WI38 (cell line): ENCODE measurements at regions not wholly inside any gene's neighbourhood (a gene's known extent, or its start where the extent isn't known, plus 50 kb on each side); places are given as distances from the start of the nearest gene placed in this dataset.

ENCODE experiments used
- H3K4me3 ChIP-seq: 2 replicates; pipeline ENCODE4 v1.5.1; 2011; ENCODE audit warnings: low read depth, mild to moderate bottlenecking, control low read depth, low read length
- TF ChIP-seq, protein P1 (sequence below): IDR thresholded peaks from 2 replicates; pipeline ENCODE4 v1.5.1; 2012; ENCODE audit warnings: low read depth, mild to moderate bottlenecking, control low read depth, low read length

- TF ChIP-seq, protein P1, sequence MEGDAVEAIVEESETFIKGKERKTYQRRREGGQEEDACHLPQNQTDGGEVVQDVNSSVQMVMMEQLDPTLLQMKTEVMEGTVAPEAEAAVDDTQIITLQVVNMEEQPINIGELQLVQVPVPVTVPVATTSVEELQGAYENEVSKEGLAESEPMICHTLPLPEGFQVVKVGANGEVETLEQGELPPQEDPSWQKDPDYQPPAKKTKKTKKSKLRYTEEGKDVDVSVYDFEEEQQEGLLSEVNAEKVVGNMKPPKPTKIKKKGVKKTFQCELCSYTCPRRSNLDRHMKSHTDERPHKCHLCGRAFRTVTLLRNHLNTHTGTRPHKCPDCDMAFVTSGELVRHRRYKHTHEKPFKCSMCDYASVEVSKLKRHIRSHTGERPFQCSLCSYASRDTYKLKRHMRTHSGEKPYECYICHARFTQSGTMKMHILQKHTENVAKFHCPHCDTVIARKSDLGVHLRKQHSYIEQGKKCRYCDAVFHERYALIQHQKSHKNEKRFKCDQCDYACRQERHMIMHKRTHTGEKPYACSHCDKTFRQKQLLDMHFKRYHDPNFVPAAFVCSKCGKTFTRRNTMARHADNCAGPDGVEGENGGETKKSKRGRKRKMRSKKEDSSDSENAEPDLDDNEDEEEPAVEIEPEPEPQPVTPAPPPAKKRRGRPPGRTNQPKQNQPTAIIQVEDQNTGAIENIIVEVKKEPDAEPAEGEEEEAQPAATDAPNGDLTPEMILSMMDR, result no peak
Observed at GRCh38 chr17:33888455-33888854, 366.6 kb upstream of the CCL2 start.

DNA sequence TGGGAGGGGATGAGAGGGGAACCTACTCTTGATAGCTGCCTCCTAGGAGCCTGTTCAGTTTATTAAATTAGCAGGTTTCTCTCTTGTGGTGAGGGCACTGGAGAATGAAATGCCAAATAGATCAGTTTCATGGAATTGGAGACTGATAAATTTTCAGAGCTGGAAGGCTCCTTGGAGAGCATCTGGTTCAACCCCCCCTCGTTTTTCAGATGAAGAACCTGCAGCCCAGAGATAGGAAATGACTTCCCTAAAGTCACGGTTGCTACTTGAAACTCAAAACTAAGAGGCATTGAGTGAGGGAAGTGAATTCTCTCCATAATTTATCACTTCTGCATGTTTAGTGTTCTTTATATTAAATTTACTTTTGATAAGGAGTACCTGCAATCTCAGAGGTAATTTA is 366.0 kb upstream of the CCL2 start:
- H3K4me3 ChIP-seq, result no peak overlapping the region
- TF ChIP-seq, protein P1, result no peak

More at GRCh38 chr17:33888455-33888854, 366.6 kb upstream of the CCL2 start:
- no peak overlapping the region for H3K4me3 ChIP-seq

DNA sequence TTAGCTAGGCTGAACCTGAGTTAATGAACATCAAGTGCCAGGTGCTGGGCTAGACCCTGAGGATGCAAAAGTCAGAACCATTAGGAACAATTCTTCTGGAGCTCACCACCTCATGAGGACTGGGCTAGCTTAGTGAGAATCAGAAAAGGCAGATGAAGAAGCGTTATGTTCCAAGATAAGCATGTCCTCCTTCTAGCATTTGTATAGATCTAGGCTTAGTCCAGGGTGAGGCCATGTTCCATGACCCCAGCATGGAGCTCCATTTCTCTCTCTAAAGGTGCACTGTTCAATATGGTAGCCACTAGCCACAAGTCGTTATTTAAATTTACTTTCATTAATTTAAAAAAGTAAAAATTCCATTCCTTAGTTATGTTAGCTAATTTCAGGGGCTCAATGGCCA is 365.3 kb upstream of the CCL2 start:
- no peak overlapping the region for H3K4me3 ChIP-seq
- TF ChIP-seq, protein P1, result no peak

DNA sequence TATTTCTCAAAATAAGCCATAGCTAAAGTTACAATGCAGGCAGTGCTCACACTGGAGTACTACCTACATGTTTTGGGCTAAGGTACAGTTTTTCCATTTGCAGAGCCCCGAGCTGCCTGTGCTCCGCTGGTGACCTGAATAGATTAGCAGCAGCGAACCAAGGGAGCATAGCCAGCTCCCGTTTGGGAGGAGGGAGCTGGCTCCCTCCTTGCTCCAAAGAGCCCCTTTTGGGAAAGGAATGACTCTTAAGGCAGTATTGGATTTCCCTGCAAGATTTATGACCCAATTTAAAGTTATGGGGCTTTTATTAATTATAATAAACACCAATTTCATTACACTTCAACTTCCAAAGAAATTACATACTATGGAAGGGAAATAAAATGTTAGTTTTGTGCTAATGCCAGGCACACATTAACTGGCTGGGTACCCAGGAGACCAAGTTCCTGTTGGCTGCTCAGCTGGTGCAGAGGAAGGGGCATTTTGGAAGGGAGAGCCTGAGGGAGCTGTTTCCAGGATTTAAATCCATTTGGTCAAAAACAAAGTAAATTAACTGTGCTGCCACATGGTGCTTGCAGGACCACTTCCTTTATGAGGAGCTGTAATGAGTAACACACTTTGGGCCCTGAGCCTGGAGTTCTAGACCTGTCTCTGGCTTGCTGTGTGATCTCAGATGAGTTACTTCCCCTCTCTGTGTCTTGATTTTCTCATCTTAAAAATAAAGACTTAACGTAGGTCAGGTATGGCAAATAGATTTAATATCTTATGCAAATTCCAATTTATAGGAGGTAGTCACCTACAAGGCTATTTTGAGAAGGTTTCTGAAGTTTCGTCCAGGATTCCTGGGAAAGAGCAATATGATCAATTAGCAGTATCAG is 362.1 kb upstream of the CCL2 start:
- TF ChIP-seq, protein P1, result no peak
- no peak overlapping the region for H3K4me3 ChIP-seq

GRCh38 chr17:33895491-33895890 is 359.6 kb upstream of the CCL2 start:
- no peak overlapping the region for H3K4me3 ChIP-seq
- TF ChIP-seq, protein P1, result no peak

GRCh38 chr17:33896263-33896662 is 358.8 kb upstream of the CCL2 start:
- H3K4me3 ChIP-seq, result no peak overlapping the region
- TF ChIP-seq, protein P1, result no peak

- TF ChIP-seq, protein P1, result no peak
- H3K4me3 ChIP-seq, result no peak overlapping the region
Observed at GRCh38 chr17:33901085-33901484, 354.0 kb upstream of the CCL2 start.
